ENCODE measurements at regions not wholly inside any gene's neighbourhood (a gene's known extent, or its start where the extent isn't known, plus 50 kb on each side); places are given as distances from the start of the nearest gene placed in this dataset.

DNA sequence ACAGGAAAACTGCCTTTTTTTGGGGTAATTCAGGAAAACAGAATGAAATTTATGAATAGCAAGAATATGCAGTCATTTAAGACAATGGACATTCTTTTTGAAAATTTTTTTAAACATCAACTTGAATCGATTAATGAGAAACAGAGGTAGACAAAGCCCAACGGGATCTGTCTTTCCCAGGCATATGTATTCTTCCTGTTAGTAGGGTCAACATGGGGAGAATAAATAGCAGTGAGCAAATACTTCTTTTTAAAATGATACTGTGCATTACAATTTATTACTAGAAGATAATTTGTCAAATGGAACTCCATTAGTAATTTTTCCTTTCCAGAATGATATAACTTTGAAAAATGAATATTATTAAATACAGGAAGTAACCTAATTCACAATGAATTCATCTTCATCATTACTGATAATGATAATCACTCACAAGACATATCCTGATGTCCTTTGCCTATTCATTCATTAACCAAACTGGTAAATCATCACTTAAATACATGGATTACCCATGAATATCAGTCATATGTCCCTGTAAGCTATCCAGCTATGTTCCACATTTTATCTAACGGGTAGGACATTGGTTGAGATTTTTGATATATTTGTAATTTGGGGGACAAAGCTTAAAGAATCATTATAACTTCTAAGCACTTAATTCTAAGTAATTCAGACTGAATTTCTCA is 209.2 kb upstream of the CDIN1 start:
- DNase-seq, result no peak

- no peak for DNase-seq
These were observed 208.7 kb upstream of the CDIN1 start for GRCh38 chr15:36370731-36371112.

DNA sequence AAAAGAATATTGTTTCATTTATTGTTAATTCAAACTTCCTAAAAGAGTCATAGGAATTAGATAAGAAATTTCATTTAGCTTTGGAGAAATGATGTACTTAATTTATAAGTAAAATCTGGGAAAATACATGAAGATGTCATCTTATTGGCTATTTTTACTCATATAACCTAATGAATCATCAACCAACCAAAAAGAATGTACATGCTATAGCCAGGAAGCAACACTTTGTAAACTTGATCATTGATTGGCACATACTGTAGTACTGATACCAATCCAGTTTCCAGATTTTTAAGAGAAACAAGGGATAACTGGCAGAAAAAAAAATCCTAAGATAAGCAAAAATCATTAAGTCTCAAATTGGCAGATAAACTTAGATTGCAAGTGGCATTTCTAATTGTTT is 207.9 kb upstream of the CDIN1 start:
- DNase-seq, result no peak

GRCh38 chr15:36372968-36373367 is 206.5 kb upstream of the CDIN1 start:
- no peak for DNase-seq

GRCh38 chr15:36373550-36373949 is 205.9 kb upstream of the CDIN1 start:
- DNase-seq, result no peak

DNA sequence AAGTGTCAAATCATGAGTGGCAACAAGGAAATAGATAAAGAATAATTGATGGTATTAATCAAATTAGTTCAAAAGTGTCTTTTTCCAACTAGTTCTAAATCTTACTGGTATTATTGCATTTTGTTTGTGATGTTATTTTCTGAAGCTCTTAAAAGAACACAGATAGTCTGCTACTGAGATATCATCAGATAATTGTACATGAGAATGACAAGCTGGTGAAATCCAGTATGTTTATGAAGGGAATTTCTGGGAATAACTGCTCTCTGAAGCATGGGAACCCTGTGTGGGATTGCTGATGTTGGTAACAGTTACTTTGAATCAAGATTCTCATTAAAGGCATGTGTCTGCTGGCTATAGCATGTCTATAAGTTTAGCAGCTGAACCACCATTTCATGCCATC is 190.3 kb upstream of the CDIN1 start:
- DNase-seq, result no peak

GRCh38 chr15:36390491-36390890 is 188.9 kb upstream of the CDIN1 start:
- DNase-seq, result no peak

DNA sequence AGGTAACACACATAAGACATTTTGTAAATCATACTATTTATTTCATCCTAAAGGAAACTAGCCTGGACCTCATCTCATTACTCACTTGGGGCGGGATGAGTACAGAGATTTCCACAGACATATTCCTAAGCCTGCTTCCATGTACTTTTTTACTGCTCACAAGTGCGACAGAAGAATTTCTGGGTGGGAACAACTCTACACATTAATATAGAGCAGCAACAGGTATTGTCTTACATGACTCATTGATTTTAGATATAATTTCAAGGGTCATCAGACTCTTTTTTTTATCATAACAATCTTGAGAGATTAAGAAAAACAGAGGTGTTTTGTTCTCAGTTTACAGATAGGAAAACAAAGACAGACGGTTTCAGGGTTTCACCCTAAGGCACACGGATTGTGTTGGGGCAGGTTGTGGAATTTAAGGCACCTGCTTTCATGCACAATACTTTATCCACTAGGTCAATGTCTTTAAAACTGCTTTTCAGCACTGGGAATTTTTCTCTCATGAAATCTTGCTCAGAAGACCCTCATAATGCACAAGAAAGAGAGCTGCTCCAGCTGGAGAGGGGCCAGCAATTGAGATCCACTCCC is 186.7 kb upstream of the CDIN1 start:
- no peak for DNase-seq

GRCh38 chr15:36398212-36398611 is 181.2 kb upstream of the CDIN1 start:
- no peak for DNase-seq

- no peak for DNase-seq
These were observed 180.2 kb upstream of the CDIN1 start for GRCh38 chr15:36399276-36399675.

DNA sequence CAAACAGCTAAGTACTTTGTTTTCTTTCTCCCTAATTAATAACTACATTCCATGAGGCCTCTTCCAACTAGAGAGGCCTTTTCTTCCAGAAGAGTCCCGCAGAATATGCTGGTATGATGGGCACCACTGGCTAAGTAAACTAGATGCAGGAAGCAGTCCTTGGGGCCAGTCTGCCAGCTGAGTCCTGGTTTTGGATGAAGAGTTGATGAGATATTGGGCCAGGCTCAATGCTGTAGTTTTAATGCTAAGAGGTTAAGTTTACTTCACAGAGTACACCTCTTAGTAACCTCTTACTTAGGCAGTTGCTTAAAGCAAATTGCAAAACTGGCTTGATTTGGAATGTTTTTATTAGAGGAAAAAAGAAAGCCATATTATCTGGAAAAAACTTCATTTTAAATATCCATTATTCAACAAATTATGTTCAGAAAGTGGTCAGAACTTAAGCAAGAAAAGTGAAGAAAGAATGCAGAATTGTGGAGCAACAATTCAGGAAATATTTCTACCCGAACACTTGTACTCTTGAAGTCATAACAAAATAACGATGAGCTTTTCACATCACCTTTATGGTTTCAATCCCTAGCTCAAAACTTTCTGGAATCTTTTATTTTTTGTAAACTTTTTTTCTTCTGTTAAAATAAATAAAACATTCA is 178.4 kb upstream of the CDIN1 start:
- DNase-seq, result no peak

DNA sequence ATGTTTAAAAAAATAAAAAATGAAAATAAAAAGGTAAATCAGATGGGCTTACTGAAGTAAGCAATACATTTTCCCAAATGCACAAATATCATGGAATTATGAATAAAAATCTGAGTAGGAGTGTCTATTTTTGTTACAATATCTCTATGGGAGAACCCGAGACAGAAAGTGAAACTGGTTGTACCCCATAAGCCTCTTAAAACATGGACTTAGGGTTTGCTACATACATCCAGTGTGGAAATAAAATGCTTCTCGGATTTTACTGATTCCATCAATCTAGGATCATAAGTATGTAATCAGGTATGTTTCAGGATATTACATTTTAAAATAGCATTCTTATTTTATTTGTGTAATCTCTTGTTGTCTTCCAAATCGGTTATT is 177.8 kb upstream of the CDIN1 start:
- no peak for DNase-seq

GRCh38 chr15:36403351-36403750 is 176.1 kb upstream of the CDIN1 start:
- DNase-seq, result no peak

- DNase-seq, result no peak
These were observed 173.1 kb upstream of the CDIN1 start for GRCh38 chr15:36406366-36406765.

DNA sequence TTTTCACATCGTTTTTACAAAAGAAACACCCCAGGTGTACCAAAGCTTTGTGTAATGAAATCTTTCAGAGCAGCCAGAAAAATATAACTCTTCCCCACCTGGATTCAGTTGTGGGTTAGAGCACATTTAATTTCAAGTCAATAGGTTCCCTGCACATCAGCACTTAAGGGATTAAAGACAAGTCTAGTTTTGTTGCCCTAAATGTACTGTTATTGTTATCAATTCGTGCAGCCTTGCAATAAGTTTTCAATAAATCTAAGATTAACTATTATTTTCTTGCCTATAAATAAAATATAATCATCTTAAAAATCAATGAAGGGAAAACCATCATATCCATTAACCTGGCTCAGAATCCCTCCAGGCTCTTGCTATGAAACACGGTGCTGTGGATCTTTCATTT is 172.5 kb upstream of the CDIN1 start:
- no peak for DNase-seq

DNA sequence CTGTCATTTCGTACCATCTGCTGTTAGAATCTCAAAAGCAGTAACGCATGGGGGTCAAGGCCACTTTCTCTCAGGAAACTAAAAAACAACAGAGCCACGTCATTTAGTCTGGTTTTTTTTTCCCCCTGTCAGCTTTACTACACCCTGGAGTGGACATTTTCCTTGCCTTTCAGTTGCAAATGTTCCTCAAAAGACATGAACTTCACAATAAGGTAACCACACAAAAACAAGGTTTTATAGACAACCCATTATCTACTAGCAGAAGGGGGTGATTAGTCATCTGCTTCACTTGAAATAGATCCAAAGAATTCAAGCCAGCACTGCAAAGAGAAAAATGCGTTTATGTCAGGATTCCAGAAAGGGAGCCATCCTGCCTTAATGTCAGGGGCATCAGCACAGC is 171.8 kb upstream of the CDIN1 start:
- DNase-seq, result no peak

DNA sequence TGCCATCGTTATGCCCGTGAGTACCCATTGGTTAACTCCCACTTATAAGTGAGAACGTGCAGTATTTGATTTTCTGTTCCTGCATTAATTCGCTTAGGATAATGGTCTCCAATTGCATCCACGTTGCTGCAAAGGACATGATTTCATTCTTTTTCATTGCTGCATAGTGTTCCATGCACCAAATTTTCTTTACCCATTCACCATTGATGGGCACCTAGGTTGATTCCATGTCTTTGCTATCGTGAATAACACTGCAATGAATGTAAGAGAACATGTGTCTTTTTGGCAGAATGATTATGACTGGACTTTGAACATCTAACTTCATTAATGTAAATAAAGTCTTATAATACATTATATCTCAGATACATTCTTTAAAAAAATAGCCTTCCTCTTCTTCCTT is 169.6 kb upstream of the CDIN1 start:
- no peak for DNase-seq

- DNase-seq, result no peak
These were observed 164.8 kb upstream of the CDIN1 start for GRCh38 chr15:36414670-36415069.

DNA sequence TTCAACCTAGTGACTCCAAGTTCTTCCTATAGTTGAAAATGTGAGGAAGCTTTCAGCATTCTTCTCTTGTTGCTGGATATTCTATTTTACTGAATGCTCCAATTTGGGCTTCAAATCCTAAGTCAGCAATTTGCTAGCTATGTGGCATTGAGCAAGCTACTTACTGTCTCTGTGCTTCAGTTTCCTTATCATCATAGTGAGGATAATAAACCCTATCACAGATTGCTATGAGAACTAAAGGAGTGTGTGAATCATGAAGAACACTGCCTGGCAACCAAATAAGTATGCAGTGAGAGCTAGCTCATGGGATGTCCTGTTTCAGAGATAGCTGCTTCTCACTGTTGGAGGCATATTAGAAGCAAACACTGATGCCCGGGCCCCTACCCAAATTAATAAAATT is 163.8 kb upstream of the CDIN1 start:
- no peak for DNase-seq

DNA sequence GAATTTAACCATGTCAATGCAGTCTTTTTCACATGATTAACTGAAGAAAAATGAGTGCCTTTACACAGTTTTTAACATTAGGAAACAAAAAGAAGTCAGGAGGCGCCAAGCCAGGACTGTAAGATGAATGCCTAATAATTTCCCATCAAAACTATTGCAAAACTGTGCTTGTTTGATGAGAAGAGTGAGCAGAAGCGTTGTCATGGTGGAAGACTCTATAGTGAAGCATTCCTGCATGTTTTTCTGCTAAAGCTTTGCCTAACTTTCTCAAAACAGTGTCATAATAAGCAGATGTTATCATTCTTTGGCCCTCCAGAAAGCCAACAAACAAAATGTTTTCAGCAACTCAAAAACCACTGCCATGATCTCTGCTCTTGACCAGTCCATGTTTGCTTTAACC is 156.8 kb upstream of the CDIN1 start:
- DNase-seq, result no peak

- no peak for DNase-seq
These were observed 152.7 kb upstream of the CDIN1 start for GRCh38 chr15:36426691-36427090.

- no peak for DNase-seq
These were observed 151.2 kb upstream of the CDIN1 start for GRCh38 chr15:36428102-36428845.

- DNase-seq, result no peak
These were observed 149.7 kb upstream of the CDIN1 start for GRCh38 chr15:36429707-36430106.

DNA sequence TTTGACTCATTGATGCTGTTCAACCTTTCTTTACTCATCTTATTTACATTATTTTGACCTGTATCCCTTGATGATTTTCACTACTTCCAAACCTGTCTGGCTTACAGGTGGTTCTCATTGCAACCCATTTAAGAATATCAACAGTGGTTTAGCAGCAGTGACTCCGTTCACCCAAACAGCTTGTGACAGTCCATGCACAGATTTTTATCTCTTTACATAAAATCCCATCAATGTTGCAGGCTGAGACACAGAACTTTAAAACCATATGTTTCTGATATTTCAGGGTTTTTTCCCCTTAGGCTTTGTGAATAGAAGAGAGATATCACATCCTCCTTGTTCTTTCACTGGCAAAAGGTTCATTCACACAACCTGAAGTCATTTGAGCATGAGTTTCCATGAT is 149.1 kb upstream of the CDIN1 start:
- no peak for DNase-seq

Measured in activated naive CD4-positive, alpha-beta T cell treated with anti-CD3 and anti-CD28 coated beads, Interleukin-2, amount 50 U/mL, for 16 hours (primary cell).